ENCODE measurements at regions not wholly inside any gene's neighbourhood (a gene's known extent, or its start where the extent isn't known, plus 50 kb on each side); places are given as distances from the start of the nearest gene placed in this dataset.

GRCh38 chr13:23987331-23987894, 90.1 kb upstream of the C1QTNF9B start:
- no peak for DNase-seq (ENCODE audit: low read depth, low spot score)
- Histone ChIP-seq H3K9me3 (replicated peaks; ENCODE audit: control insufficient read depth, insufficient read depth, low read length) (no peaks in the 10 kb centered on the region), H3K9me1 (replicated peaks; ENCODE audit: control insufficient read depth, extremely low read depth, insufficient read depth, low read length) (no peaks in the 10 kb centered on the region), H3K9ac (replicated peaks; ENCODE audit: extremely low read depth, insufficient read depth, low read length) (no peak overlapping the region), H2AFZ (ENCODE audit: low read depth, low read length) (no peak overlapping the region), H3K4me3 (replicated peaks in 1 of 3; ENCODE audit: insufficient read depth in 1 of 3, low read depth in 1 of 3, low read length in 3 of 3) (no peak overlapping the region), H3K27me3 (ENCODE audit: control insufficient read depth in 2 of 2, insufficient read depth in 2 of 2, low read length in 2 of 2) (peaks cover 10 to 13% of the 10 kb centered on the region in 2 experiments), H3K4me2 (ENCODE audit: insufficient read depth, low read length) (no peak overlapping the region), H3K4me1 (ENCODE audit: control insufficient read depth, extremely low read depth, insufficient read depth, low read length) (no peaks in the 10 kb centered on the region), H3K27ac (ENCODE audit: insufficient read depth, low read depth, low read length) (no peak overlapping the region), H3K36me3 (ENCODE audit: control insufficient read depth in 2 of 2, extremely low read depth in 1 of 2, insufficient read depth in 2 of 2, low read length in 2 of 2) (no peaks in the 10 kb centered on the region), H4K20me1 (replicated peaks; ENCODE audit: control insufficient read depth, extremely low read depth, insufficient read depth, low read length) (no peaks in the 10 kb centered on the region), H3K79me2 (ENCODE audit: control insufficient read depth, insufficient read depth, low read length) (no peaks in the 10 kb centered on the region)
- ChIA-PET POLR2A (no interaction called here), CTCF (interaction anchor here (1.1 to 1.3 kb wide), 3 partner anchors 21 to 33 kb away, joined by 4 to 6 read pairs (median 4); no protein-coding TSS in a partner anchor)
- no TSS peak for BruUV-seq (replicated peaks)
- FAIRE-seq = no peak
- dilution Hi-C loops (cut with MboI; ENCODE audit: extremely low pct_ligation_motif_present, low sequenced_read_pairs) = no loop called here
- intact Hi-C loops (cut with micrococcal nuclease) = no loop called here
- no peak for TF ChIP-seq MYC (IDR thresholded peaks at IDR 0.05; ENCODE audit: low read depth, low read length)
- no peak for TF ChIP-seq JUN (IDR thresholded peaks at IDR 0.05; ENCODE audit: borderline replicate concordance, insufficient read depth, insufficient read length, low read depth)
- no peak for TF ChIP-seq POLR2A (IDR thresholded peaks at IDR 0.05; ENCODE audit: low read depth, low read length)
- no peak for TF ChIP-seq EZH2 (IDR thresholded peaks at IDR 0.05; ENCODE audit: borderline replicate concordance, low read depth, low read length, severe bottlenecking)
- TF ChIP-seq MAX (IDR thresholded peaks at IDR 0.05; ENCODE audit: insufficient read depth, insufficient read length) = no peak
- TF ChIP-seq GATA2 (IDR thresholded peaks at IDR 0.05; ENCODE audit: insufficient read depth, insufficient read length, low read depth, low read length) = no peak
- TF ChIP-seq POLR2AphosphoS5 (IDR thresholded peaks at IDR 0.05; ENCODE audit: insufficient read depth, low read depth, low read length) = no peak

- Histone ChIP-seq H3K4me1 (ENCODE audit: control insufficient read depth, extremely low read depth, insufficient read depth, low read length) (no peaks in the 10 kb centered on the region), H2AFZ (ENCODE audit: low read depth, low read length) (no peak overlapping the region), H3K4me2 (ENCODE audit: insufficient read depth, low read length) (no peak overlapping the region), H3K36me3 (ENCODE audit: control insufficient read depth in 2 of 2, extremely low read depth in 1 of 2, insufficient read depth in 2 of 2, low read length in 2 of 2) (no peaks in the 10 kb centered on the region), H3K9me3 (replicated peaks; ENCODE audit: control insufficient read depth, insufficient read depth, low read length) (no peaks in the 10 kb centered on the region), H4K20me1 (replicated peaks; ENCODE audit: control insufficient read depth, extremely low read depth, insufficient read depth, low read length) (no peaks in the 10 kb centered on the region), H3K27ac (ENCODE audit: insufficient read depth, low read depth, low read length) (no peak overlapping the region), H3K4me3 (replicated peaks in 1 of 3; ENCODE audit: insufficient read depth in 1 of 3, low read depth in 1 of 3, low read length in 3 of 3) (no peak overlapping the region), H3K79me2 (ENCODE audit: control insufficient read depth, insufficient read depth, low read length) (no peaks in the 10 kb centered on the region), H3K27me3 (ENCODE audit: control insufficient read depth in 2 of 2, insufficient read depth in 2 of 2, low read length in 2 of 2) (peaks cover 9 to 11% of the 10 kb centered on the region in 2 experiments), H3K9ac (replicated peaks; ENCODE audit: extremely low read depth, insufficient read depth, low read length) (no peak overlapping the region), H3K9me1 (replicated peaks; ENCODE audit: control insufficient read depth, extremely low read depth, insufficient read depth, low read length) (no peaks in the 10 kb centered on the region)
- no peak for FAIRE-seq
- ChIA-PET CTCF (interaction anchor here (2.3 kb wide), 1 partner anchor 240 kb away, joined by 9 read pairs; no protein-coding TSS in a partner anchor), POLR2A (no interaction called here)
- BruUV-seq (replicated peaks) = no TSS peak
- dilution Hi-C loops (cut with MboI; ENCODE audit: extremely low pct_ligation_motif_present, low sequenced_read_pairs) (no loop called here), intact Hi-C loops (cut with micrococcal nuclease) (no loop called here)
- DNase-seq (ENCODE audit: low read depth, low spot score) = no peak
- no peak for TF ChIP-seq CTCF (IDR thresholded peaks at IDR 0.05; ENCODE audit: extremely low read depth in 1 of 2, insufficient read depth in 1 of 2, low read depth in 1 of 2, low read length in 2 of 2)
- TF ChIP-seq GATA2 (IDR thresholded peaks at IDR 0.05; ENCODE audit: insufficient read depth, insufficient read length, low read depth, low read length) = no peak
- TF ChIP-seq EZH2 (IDR thresholded peaks at IDR 0.05; ENCODE audit: borderline replicate concordance, low read depth, low read length, severe bottlenecking) = no peak
- no peak for TF ChIP-seq POLR2AphosphoS5 (IDR thresholded peaks at IDR 0.05; ENCODE audit: insufficient read depth, low read depth, low read length)
- TF ChIP-seq FOS (IDR thresholded peaks at IDR 0.05; ENCODE audit: borderline replicate concordance, insufficient read depth, low read length) = no peak
- TF ChIP-seq MYC (IDR thresholded peaks at IDR 0.05; ENCODE audit: low read depth, low read length) = no peak
- TF ChIP-seq POLR2A (IDR thresholded peaks at IDR 0.05; ENCODE audit: low read depth, low read length) = no peak
- no peak for TF ChIP-seq MAX (IDR thresholded peaks at IDR 0.05; ENCODE audit: insufficient read depth, insufficient read length)
- no peak for TF ChIP-seq JUN (IDR thresholded peaks at IDR 0.05; ENCODE audit: borderline replicate concordance, insufficient read depth, insufficient read length, low read depth)
These were observed 91.3 kb upstream of the C1QTNF9B start for GRCh38 chr13:23988546-23989122.

Data from endothelial cell of umbilical vein (primary cell).